ENCODE measurements at regions not wholly inside any gene's neighbourhood (a gene's known extent, or its start where the extent isn't known, plus 50 kb on each side); places are given as distances from the start of the nearest gene placed in this dataset.

- TF ChIP-seq, protein P1, sequence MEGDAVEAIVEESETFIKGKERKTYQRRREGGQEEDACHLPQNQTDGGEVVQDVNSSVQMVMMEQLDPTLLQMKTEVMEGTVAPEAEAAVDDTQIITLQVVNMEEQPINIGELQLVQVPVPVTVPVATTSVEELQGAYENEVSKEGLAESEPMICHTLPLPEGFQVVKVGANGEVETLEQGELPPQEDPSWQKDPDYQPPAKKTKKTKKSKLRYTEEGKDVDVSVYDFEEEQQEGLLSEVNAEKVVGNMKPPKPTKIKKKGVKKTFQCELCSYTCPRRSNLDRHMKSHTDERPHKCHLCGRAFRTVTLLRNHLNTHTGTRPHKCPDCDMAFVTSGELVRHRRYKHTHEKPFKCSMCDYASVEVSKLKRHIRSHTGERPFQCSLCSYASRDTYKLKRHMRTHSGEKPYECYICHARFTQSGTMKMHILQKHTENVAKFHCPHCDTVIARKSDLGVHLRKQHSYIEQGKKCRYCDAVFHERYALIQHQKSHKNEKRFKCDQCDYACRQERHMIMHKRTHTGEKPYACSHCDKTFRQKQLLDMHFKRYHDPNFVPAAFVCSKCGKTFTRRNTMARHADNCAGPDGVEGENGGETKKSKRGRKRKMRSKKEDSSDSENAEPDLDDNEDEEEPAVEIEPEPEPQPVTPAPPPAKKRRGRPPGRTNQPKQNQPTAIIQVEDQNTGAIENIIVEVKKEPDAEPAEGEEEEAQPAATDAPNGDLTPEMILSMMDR (IDR thresholded peaks at IDR 0.05; ENCODE audit: low read depth, low read length) = no peak
- TF ChIP-seq EZH2phosphoT487 (IDR thresholded peaks at IDR 0.05; ENCODE audit: low read depth) = no peak
These were observed 1231.1 kb upstream of the NXPH2 start for GRCh38 chr2:140011287-140011686.

Data from OCI-LY3 (cell line).